ENCODE measurements at regions not wholly inside any gene's neighbourhood (a gene's known extent, or its start where the extent isn't known, plus 50 kb on each side); places are given as distances from the start of the nearest gene placed in this dataset.
"Not testable (repeated sequence)": the region's sequence is repeated elsewhere in the genome, so short reads cannot be mapped to it uniquely, and the experiment has no call there.

GRCh38 chr20:63145156-63145555 is 70.8 kb downstream of the YTHDF1 start:
- no peak for DNase-seq

GRCh38 chr20:63142933-63143332 is 73.0 kb downstream of the YTHDF1 start:
- no peak for DNase-seq

- DNase-seq: no peak
Measured at GRCh38 chr20:63141531-63141930, 74.4 kb downstream of the YTHDF1 start.

- DNase-seq: no peak
Measured at GRCh38 chr20:63140514-63141433, 75.2 kb downstream of the YTHDF1 start.

GRCh38 chr20:63139837-63140236 is 76.1 kb downstream of the YTHDF1 start:
- no peak for DNase-seq

GRCh38 chr20:63139356-63139755 is 76.6 kb downstream of the YTHDF1 start:
- no peak for DNase-seq

- no peak for DNase-seq
Measured at GRCh38 chr20:63138855-63139341, 77.0 kb downstream of the YTHDF1 start.

GRCh38 chr20:63137851-63138415 is 78.0 kb downstream of the YTHDF1 start:
- no peak for DNase-seq

- DNase-seq: no peak
Measured at GRCh38 chr20:63136296-63136695, 79.6 kb downstream of the YTHDF1 start.

- no peak for DNase-seq
Measured at GRCh38 chr20:63135411-63135810, 80.5 kb downstream of the YTHDF1 start.

GRCh38 chr20:63134711-63135361 is 81.1 kb downstream of the YTHDF1 start:
- not testable (repeated sequence) for DNase-seq

GRCh38 chr20:63134201-63134612 is 81.7 kb downstream of the YTHDF1 start:
- no peak for DNase-seq

- peak in 1 of 5 donors; percentile 3 for DNase-seq
Measured at GRCh38 chr20:63133481-63134091, 82.3 kb downstream of the YTHDF1 start.

GRCh38 chr20:63132715-63133471 is 83.0 kb downstream of the YTHDF1 start:
- peak in 1 of 5 donors; percentile 2 for DNase-seq

GRCh38 chr20:63132131-63132714 is 83.7 kb downstream of the YTHDF1 start:
- peak in 1 of 5 donors; percentile 10 for DNase-seq

- peak in 1 of 5 donors; percentile 1 for DNase-seq
Measured at GRCh38 chr20:63130658-63131577, 85.0 kb downstream of the YTHDF1 start.

GRCh38 chr20:63129991-63130657 is 85.8 kb downstream of the YTHDF1 start:
- peak in 1 of 5 donors; percentile 5 for DNase-seq

GRCh38 chr20:63129376-63129965 is 86.5 kb downstream of the YTHDF1 start:
- peak in 1 of 5 donors; percentile 5 for DNase-seq

GRCh38 chr20:63128956-63129355 is 87.0 kb downstream of the YTHDF1 start:
- peak in 1 of 5 donors; percentile 5 for DNase-seq

GRCh38 chr20:63128367-63128766 is 87.6 kb downstream of the YTHDF1 start:
- peak in 1 of 5 donors; percentile 1 for DNase-seq
